HG02943 (cell line): ENCODE measurements at regions not wholly inside any gene's neighbourhood (a gene's known extent, or its start where the extent isn't known, plus 50 kb on each side); places are given as distances from the start of the nearest gene placed in this dataset.

ENCODE experiments used
- ATAC-seq: cut with Tn5 transposase; IDR thresholded peaks from one replicate; pipeline ENCODE4 v1.9.1; 2021; ENCODE audit warnings: mild to moderate bottlenecking, low read depth, moderate library complexity; ENCODE audit not compliant: unreplicated experiment

DNA sequence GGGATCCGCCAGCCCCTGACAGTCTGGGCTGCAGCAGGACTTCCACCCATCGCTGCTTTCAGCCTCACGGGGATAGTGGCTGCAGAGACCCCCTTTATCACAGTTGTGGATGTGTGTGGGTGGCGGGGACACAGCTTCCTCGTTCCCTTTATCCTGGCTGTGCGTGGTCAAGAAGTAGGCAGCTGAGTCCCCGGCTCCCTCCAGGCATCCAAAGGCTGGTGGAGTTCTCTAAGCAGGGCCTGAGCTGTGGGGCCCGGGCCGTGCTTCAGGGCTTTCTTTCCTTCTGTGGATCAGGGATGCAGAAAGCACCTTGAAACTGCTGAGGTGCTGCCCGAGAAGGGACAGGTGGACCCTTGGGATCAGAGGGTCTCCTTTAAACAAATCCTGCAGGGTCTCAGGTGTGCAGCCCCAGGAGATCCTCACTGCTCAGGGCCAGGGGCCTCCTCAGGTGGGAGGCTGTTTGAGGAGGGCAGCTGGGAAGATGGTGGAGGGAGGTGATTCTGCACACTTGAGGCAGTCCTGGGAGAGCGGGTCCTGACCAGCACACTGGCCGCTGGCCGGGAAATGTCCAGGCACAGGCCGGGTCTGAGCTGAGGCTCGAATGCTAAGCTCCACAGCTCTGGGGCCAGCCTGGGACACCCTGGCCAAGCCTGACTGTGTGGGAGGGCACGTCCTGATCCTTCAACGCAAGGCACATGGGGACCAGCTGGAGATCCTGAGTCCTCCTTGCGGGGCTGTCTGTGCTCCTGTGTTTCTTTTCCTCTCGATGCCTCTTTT is 1024.3 kb downstream of the BRD1 start:
- no peak for ATAC-seq

DNA sequence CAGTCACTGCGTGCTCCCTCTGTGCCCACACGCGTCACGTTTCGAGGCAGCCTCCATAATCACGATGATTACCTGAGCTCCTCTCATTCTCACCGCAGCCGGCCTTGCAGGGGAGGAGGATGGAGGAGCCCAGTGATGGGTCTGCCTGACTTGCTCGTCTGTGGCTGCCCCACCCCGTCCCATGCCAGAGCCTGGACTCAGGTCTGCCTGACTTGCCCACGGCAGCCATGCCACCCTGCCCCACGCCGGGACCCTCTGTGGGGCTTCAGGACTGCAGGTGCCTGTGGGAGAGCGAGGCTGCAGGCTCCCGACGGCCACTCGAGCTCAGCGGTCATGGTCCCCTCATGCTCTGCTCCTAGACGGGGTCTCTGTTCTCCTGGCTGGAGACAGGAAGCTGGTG is 1025.1 kb downstream of the BRD1 start:
- ATAC-seq, result no peak

- ATAC-seq, result no peak
These were observed 1026.6 kb downstream of the BRD1 start for GRCh38 chr22:48800886-48801607.

DNA sequence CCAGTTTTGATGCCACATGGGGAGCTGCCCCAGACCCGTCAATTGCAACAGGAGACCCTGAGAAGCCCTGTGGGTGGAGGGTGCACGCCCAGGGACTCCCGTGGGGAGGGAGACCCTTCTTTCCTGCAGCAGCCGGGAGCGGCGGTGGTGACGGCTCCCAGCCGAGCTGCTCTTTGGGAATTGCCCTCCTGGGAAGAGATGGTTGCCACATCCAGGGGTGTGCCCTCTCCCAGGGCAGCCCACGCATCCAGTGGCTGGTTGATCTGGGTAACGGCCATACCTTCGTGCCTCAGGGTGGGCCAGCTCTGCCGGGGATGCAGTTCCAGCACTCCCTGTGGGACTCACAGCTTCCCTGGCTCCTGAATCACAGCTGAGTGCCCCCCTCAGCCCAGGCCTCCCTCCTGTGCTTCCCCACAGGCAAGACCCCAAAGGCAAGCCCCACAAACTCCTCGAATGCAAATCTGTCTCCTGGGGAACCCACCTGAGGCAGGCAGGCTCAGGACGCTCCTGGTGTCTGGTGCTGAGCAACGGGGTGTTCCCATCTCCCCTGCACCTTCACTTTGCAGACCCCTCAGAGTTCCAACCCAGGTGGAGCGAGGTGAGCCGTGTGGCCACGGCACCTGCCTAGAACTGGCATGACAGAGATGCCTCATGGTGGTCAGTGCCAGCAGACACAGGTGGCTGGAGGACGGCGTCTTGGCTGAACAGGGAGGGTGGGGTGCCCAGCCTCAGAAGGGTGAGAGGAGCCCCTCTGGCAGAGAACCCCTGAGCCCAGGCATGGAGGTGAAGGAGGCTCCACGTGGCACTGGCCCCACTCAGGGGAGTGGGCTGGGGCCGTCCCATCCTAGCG is 1027.4 kb downstream of the BRD1 start:
- no peak for ATAC-seq

DNA sequence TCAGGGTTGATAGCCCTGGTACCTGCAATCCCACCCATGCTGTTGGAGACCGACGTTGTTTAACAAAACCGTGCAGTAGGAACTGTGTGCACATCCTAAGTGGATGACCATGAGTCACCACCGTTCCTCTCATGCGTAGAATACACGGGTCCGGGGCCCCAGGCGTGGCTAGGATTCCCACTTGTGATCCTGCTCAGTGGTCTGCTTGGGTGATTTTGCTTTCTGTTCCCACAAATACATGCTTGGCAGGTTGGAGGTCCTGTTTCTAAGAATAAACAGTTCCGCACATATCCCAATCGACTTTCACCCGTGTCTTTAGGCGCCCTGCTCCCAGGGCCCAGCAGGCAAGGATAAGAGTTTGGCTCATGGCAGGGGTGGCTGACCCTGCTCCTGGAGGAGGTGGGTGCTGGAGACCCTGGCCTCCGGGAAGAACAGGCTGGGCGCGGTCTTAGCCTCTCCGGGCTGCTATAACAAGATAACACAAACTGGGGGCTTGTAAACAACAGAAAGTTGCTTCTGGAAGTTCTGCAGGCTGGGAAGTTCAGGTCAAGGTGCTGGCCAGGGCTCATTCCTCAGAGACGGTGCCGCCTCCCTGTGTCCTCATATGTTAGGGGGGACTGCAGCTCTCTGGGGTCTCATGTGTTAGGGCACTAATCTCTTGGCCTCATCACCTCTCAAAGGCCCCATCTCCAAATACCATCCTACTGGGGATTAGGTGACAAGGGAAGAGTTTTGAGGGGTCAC is 1028.3 kb downstream of the BRD1 start:
- no peak for ATAC-seq

DNA sequence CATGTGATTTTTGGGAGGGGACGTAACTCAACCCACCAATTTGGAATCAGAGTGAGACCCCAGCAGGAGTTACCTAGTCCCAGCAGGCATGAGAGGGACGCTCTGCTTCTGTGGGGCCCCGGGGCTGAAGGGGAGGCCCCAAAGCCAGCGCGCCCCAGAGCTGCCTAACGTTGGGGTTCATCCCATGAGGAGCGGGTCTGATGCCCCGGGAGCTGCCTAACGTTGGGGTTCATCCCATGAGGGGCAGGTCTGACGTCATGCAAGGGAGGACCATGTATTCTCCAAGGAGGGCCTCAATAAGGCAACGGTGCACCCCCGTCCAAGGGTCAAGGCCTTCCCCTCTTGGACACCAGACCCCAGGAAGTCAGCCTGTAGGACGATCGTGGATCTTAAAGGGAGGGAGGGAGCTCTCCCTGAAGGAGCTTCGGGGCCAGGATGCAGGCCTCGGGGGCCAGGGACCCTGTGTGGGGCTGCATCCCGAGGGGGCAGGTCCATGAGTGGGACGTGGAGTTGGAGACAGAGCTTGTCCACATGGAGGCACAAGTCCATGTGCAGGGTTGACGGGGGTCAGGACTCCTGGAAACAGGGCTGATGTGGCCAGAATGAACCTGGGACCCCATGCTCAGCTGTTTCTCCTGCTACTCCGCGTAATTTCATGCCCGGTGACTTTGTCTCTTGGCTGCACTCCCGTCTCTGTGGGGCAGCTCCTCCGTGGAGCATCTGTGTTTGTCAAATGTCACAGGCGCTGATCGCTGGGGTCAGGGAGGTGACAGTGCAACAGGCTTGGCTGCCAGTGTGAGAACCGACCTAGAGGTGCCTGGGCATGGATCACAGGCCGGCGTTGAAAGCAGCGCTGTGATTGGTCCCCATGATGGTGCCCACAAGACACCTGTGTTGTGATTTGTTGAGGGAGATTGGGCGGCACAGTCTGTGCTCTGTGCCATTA is 1029.1 kb downstream of the BRD1 start:
- ATAC-seq, result no peak

GRCh38 chr22:48797731-48798130 is 1029.9 kb downstream of the BRD1 start:
- ATAC-seq, result no peak

- ATAC-seq, result no peak
These were observed 1031.2 kb downstream of the BRD1 start for GRCh38 chr22:48796310-48797015.

DNA sequence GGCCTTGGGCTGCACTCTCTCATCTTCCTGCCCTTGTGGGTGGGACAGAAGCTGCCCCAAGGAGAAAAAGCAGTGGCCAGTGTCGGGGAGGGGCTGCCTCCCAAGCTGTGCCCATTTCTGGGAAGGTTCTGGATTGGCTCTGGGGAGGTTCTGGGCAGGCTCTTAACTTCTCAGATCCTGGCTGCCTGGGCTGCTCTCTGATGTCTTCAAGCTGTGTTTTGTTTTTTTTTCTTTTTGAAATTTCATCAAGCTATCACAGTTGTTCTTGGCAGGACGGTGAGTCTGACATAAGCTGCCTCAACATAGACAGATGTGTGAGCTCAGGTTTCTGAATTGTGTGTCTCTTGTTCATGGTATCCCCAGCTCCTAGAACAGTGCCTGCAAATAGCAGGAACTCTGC is 1032.0 kb downstream of the BRD1 start:
- no peak for ATAC-seq

DNA sequence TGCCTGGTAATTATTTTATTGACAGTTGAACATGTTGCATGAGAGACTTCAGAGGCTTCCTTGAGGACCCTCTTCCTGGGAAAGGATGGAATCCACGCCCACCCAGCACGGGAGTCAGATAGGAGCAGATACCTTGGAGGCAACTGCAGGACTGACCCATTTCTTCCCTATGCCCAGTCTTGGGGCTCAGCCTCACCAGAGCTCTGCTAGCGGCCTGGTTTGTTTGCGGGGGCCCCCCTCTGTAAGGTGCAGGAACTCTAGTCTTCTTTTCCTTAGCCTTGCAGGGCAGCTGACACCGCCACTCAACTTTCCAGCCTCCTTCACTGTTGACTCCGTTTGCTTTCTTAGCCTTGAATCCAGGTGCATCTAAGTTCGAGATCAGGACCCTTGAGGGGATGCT is 1032.8 kb downstream of the BRD1 start:
- no peak for ATAC-seq

- no peak for ATAC-seq
These were observed 1033.7 kb downstream of the BRD1 start for GRCh38 chr22:48793949-48794348.

DNA sequence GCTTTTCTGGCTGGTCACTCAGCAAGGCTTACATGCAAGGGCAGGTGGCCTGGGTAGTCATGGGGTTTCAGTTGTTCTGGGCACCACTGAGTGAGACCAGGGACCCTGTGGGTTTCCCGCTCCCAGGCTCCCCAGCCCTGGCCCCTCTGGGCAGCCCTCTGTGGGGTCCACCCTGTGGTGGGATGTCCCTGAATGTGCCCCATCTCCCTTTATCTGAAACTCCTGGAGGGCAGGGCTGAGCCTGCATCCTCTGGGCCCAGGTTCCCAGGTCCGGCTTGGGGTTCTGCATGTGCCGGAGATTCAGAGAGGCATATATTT is 1041.0 kb downstream of the BRD1 start:
- ATAC-seq, result no peak

DNA sequence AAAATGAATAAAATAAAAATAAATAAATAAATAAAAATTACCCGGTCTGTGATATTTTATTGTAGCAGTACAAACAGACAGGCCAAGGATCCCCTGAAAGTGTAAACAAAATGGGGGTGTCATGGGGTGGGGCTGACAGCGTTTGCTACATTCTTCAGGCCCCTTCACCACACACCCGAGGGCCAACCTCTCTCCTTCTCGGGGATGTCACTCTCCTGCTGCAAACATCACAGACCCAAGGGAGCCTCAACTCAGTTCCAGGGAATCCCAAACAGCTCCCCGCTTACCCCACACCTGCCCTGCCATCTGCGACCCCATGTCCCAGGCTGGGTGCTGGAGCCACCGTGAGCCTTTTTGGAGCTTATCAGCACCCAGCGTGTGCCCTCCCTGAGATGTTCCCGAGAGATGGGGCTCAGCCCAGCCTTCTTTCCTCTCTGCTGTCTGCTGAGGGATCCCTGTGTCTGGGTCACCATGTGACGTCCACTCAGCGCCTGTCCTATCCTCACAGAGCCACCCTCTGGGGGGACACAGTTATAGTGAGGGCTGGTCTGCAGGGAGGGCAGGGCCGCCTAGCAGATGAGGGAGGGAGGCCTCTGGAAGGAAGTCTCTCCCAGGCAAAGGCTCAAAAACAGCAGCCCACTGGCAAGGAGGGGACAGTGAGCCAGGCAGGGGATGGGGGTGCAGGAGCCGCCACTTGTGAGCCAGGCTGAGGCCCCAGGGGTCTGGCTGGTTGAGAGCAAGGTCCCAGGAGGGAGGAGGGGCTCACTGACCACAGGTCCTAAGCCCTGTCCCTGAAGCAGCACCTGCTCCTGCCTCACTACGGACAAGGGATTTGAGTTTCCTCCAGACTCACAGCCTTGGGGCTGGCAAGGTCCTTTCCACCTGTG is 1041.6 kb downstream of the BRD1 start:
- ATAC-seq, result no peak

DNA sequence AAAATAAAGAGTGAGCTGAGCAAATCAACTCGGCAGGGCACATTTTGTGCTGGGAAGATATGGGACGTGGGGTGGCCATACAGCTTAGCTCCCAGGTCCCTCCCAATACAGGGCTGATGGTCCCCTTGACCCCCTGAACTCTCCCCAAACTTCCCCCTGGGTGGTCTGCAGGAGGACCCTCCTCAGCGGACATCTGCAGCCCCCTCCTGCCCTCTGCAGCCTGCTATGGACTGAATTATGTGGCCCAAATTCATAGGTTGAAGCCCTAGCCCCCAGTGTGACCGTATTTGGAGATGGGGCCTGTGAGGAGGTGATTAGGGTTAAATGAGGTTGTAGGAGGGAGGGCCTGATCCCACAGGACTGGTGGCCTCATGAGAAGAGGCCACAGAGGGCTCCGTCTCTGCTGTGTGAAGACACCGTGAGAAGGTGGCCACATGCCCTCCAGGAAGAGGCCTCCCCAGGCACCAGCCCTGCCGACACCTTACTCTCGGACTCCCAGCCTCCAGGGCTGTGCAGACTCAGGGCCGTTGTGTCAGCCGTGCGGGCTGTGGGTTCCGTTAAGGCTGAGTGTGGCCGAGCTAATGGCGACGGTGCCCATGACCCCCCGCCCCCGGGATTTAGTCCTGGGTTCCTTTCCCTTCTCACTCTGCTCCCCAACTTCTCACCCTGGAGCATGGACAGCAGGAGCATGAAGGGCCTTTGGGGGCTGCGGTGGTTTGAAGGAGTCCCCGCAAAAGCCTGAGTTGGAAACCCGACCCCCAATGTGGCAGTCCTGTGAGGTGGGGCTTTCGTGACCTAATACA is 1042.8 kb downstream of the BRD1 start:
- no peak for ATAC-seq

- no peak for ATAC-seq
These were observed 1043.8 kb downstream of the BRD1 start for GRCh38 chr22:48783821-48784266.

- no peak for ATAC-seq
These were observed 1044.7 kb downstream of the BRD1 start for GRCh38 chr22:48782811-48783511.

- ATAC-seq, result no peak
These were observed 1045.3 kb downstream of the BRD1 start for GRCh38 chr22:48782326-48782725.
